Keratinocyte (primary cell): ENCODE measurements at regions not wholly inside any gene's neighbourhood (a gene's known extent, or its start where the extent isn't known, plus 50 kb on each side); places are given as distances from the start of the nearest gene placed in this dataset.

Source experiments
- DNase-seq: peaks from one replicate; pipeline ENCODE4 v3.0.0-alpha.2; 2011; ENCODE audit warnings: low read depth, missing footprints, low spot score
- FAIRE-seq: peaks from 2 replicates; lab custom pipeline; 2011; peaks lifted over from hg19 to GRCh38; lab: Jason Lieb, UNC
- H2AFZ ChIP-seq: 2 replicates; pipeline ENCODE4 v1.6.0; 2012; ENCODE audit warnings: low read length, control low read depth, inconsistent platforms; ENCODE audit not compliant: control insufficient read depth
- H3K27ac ChIP-seq: 2 replicates; pipeline ENCODE4 v1.5.1; 2011; ENCODE audit warnings: low read length; ENCODE audit not compliant: control insufficient read depth, insufficient read depth
- H3K27me3 ChIP-seq: 3 replicates; pipeline ENCODE4 v1.6.0; 2011; ENCODE audit warnings: low read length; ENCODE audit not compliant: control insufficient read depth, insufficient read depth; ENCODE audit errors: extremely low read depth
- H3K36me3 ChIP-seq, 2 experiments: 2 replicates in 1 of 2; 3 replicates in 1 of 2; pipeline ENCODE4 v1.5.1; 2011; ENCODE audit warnings: low read length in 2 of 2, mild to moderate bottlenecking in 1 of 2; ENCODE audit not compliant: control insufficient read depth in 2 of 2, insufficient read depth in 2 of 2; ENCODE audit errors: extremely low read depth in 1 of 2
- H3K4me1 ChIP-seq: 3 replicates; pipeline ENCODE4 v1.5.1; 2011; ENCODE audit warnings: low read length; ENCODE audit not compliant: control insufficient read depth, insufficient read depth; ENCODE audit errors: extremely low read depth
- H3K4me2 ChIP-seq: 3 replicates; pipeline ENCODE4 v1.6.0; 2011; ENCODE audit warnings: low read depth, low read length; ENCODE audit not compliant: control insufficient read depth, insufficient read depth; ENCODE audit errors: extremely low read depth
- H3K4me3 ChIP-seq, 3 experiments: fragments of 200-600 bp in 1 of 3; sonication (generic) in 1 of 3; 2 replicates in 2 of 3; 3 replicates in 1 of 3; pipeline ENCODE4 v1.5.1; 2011 to 2016; ENCODE audit warnings: low read length in 3 of 3, mild to moderate bottlenecking in 3 of 3, control low read depth in 2 of 3, inconsistent platforms in 1 of 3, low read depth in 1 of 3, mixed read lengths in 1 of 3, mixed run types in 1 of 3, moderate library complexity in 1 of 3; ENCODE audit not compliant: control insufficient read depth in 2 of 3, insufficient read depth in 2 of 3; ENCODE audit errors: extremely low read depth in 1 of 3
- H3K79me2 ChIP-seq: 2 replicates; pipeline ENCODE4 v1.6.0; 2012; ENCODE audit warnings: low read length; ENCODE audit not compliant: control insufficient read depth, insufficient read depth
- H3K9ac ChIP-seq: 3 replicates; pipeline ENCODE4 v1.6.0; 2011; ENCODE audit warnings: low read length; ENCODE audit not compliant: control insufficient read depth, insufficient read depth; ENCODE audit errors: extremely low read depth
- H3K9me1 ChIP-seq: 3 replicates; pipeline ENCODE4 v1.6.0; 2011; ENCODE audit warnings: low read length; ENCODE audit not compliant: control insufficient read depth, insufficient read depth; ENCODE audit errors: extremely low read depth
- H3K9me3 ChIP-seq: 2 replicates; pipeline ENCODE4 v1.5.1; 2012; ENCODE audit warnings: low read depth, low read length; ENCODE audit not compliant: control insufficient read depth
- H4K20me1 ChIP-seq: 3 replicates; pipeline ENCODE4 v1.6.0; 2011; ENCODE audit warnings: low read length; ENCODE audit not compliant: control insufficient read depth, insufficient read depth; ENCODE audit errors: extremely low read depth
- CTCF ChIP-seq, 3 experiments: IDR thresholded peaks in 1 of 3; conservative IDR thresholded peaks in 1 of 3; optimal IDR thresholded peaks in 1 of 3; 2 replicates in 2 of 3; 3 replicates in 1 of 3; pipeline versions ENCODE3 to v1.5.1; 2011; ENCODE audit warnings: low read length in 3 of 3, mild to moderate bottlenecking in 3 of 3, moderate library complexity in 2 of 3, control low read depth in 1 of 3, inconsistent platforms in 1 of 3; ENCODE audit not compliant: insufficient read depth in 2 of 3; ENCODE audit errors: extremely low read depth in 1 of 3
- EZH2 ChIP-seq: IDR thresholded peaks from one replicate; pipeline ENCODE4 v1.6.1; 2012; ENCODE audit warnings: inconsistent platforms, mild to moderate bottlenecking, low read length, moderate library complexity
- dilution Hi-C: fragments of 300-500 bp; cut with MboI; formaldehyde crosslinking; loops from one replicate; pipeline ENCODE4 v1.7.0; 2020; ENCODE audit warnings: low sequenced_read_pairs; ENCODE audit not compliant: extremely low pct_ligation_motif_present

GRCh38 chr1:223489439-223489838 lies 96.2 kb downstream of the CCDC185 start:
- H4K20me1 ChIP-seq, result no peaks in the 10 kb centered on the region
- DNase-seq, result no peak
- no peaks in the 10 kb centered on the region for H3K36me3 ChIP-seq
- dilution Hi-C loops, result no loop called here
- H2AFZ ChIP-seq, result no peak overlapping the region
- no peaks in the 10 kb centered on the region for H3K79me2 ChIP-seq
- H3K9me3 ChIP-seq, result no peaks in the 10 kb centered on the region
- H3K4me3 ChIP-seq, result no peak overlapping the region
- peaks cover 9% of the 10 kb centered on the region for H3K27me3 ChIP-seq
- H3K27ac ChIP-seq, result no peak overlapping the region
- no peaks in the 10 kb centered on the region for H3K9me1 ChIP-seq
- H3K4me1 ChIP-seq, result peaks cover 5% of the 10 kb centered on the region
- no peak overlapping the region for H3K9ac ChIP-seq
- H3K4me2 ChIP-seq, result no peak overlapping the region
- no peak for TF ChIP-seq EZH2
- no peak for TF ChIP-seq CTCF (optimal IDR thresholded peaks at IDR 0.05 in 1 of 3, IDR thresholded peaks at IDR 0.05 in 1 of 3, conservative IDR thresholded peaks at IDR 0.05 in 1 of 3; ENCODE audit: extremely low read depth in 1 of 3, insufficient read depth in 2 of 3, low read length in 3 of 3)
- no peak for FAIRE-seq

GRCh38 chr1:223490256-223490655 lies 97.0 kb downstream of the CCDC185 start:
- H3K27me3 ChIP-seq, result peaks cover 9% of the 10 kb centered on the region
- no peaks in the 10 kb centered on the region for H3K9me3 ChIP-seq
- FAIRE-seq (no peak), DNase-seq (no peak)
- H3K79me2 ChIP-seq, result no peaks in the 10 kb centered on the region
- H2AFZ ChIP-seq, result no peak overlapping the region
- dilution Hi-C loops, result no loop called here
- H3K4me1 ChIP-seq, result peaks cover 5% of the 10 kb centered on the region
- no peaks in the 10 kb centered on the region for H3K36me3 ChIP-seq
- no peaks in the 10 kb centered on the region for H4K20me1 ChIP-seq
- no peak overlapping the region for H3K27ac ChIP-seq
- TF ChIP-seq EZH2 (no peak), CTCF (optimal IDR thresholded peaks at IDR 0.05 in 1 of 3, IDR thresholded peaks at IDR 0.05 in 1 of 3, conservative IDR thresholded peaks at IDR 0.05 in 1 of 3; ENCODE audit: extremely low read depth in 1 of 3, insufficient read depth in 2 of 3, low read length in 3 of 3) (no peak)
- no peaks in the 10 kb centered on the region for H3K9me1 ChIP-seq
- H3K4me3 ChIP-seq, result no peak overlapping the region
- H3K9ac ChIP-seq, result no peak overlapping the region
- H3K4me2 ChIP-seq, result no peak overlapping the region
